Right atrium auricular region (tissue), 2 donors: ENCODE measurements at regions not wholly inside any gene's neighbourhood (a gene's known extent, or its start where the extent isn't known, plus 50 kb on each side); places are given as distances from the start of the nearest gene placed in this dataset.

Experiments used
- DNase-seq: peaks from one replicate; pipeline ENCODE4 v3.0.0-alpha.2; 2019; ENCODE audit warnings: low spot score
- H3K27ac ChIP-seq, 2 donors: fragments of 200-600 bp; sonication (generic); 1 replicate in 1 of 2; 2 replicates in 1 of 2; pipeline ENCODE4 v1.5.1; 2016 to 2019
- H3K27me3 ChIP-seq, 2 donors: fragments of 200-600 bp; sonication (generic); one replicate each; pipeline versions ENCODE4 v1.5.1 to v1.6.0; 2017 to 2019
- H3K36me3 ChIP-seq: fragments of 200-600 bp; sonication (generic); one replicate; pipeline ENCODE4 v1.5.1; 2016
- H3K4me1 ChIP-seq, 2 donors: fragments of 200-600 bp; sonication (generic); one replicate each; pipeline versions ENCODE4 v1.5.1 to v1.6.0; 2017 to 2019
- H3K4me3 ChIP-seq, 2 donors: fragments of 200-600 bp; sonication (generic); 1 replicate in 1 of 2; 2 replicates in 1 of 2; pipeline ENCODE4 v1.5.1; 2017 to 2019; ENCODE audit warnings: mild to moderate bottlenecking in 1 of 2, moderate library complexity in 1 of 2
- H3K9me3 ChIP-seq, 2 donors: fragments of 200-600 bp; sonication (generic); one replicate each; pipeline ENCODE4 v1.5.1; 2019
- TF ChIP-seq, protein P1 (sequence below), 2 donors: fragments of 200-600 bp; sonication (generic); IDR thresholded peaks; one replicate each; pipeline ENCODE4 v1.5.1; 2019; ENCODE audit warnings: antibody characterized with exemption in 2 of 2

DNA sequence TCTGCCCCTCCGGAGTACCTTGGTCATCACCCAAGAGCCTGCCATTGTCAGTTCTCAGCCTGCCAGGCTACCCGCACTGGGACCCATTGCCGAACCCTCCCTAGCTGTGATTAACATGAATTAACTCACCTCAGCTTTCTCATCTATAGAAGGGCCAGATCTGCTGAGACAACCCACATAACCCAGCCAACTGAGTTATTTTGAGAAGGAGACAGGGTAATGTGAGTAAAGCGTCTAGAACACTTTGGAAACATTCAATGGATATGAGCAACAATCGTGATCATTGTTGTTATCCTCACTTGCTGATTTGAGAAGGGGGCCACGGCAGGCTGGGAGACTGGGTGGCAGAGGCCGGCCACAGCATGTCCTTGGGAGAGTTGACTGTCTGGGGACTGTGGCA lies 196.8 kb downstream of the GLI2 start:
- no peak for DNase-seq

DNA sequence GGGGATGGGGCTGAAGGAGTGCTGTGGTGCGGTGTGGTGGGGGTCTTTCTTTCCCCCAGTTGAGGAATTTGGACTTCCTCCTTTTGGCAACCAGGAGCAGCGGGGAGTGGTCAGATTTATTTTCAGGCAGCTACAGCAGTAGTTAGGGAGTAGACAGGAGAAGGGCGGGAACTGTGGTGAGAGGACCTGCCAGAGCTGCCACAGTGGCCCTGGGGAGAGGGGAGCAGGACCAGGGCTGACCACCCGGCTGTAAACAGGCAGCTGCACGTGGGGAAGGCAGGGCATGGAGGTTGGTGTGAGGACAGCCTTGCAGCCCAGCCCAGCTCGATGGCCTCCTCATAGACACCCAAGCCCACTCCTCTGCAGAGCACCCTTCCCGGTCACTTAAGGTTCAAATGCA lies 197.2 kb downstream of the GLI2 start:
- Histone ChIP-seq H3K27ac (peak overlapping the region in 1 of 2 donors; percentile 0), H3K4me3 (no peak overlapping the region), H3K27me3 (no peaks in the 10 kb centered on the region), H3K36me3 (no peaks in the 10 kb centered on the region), H3K9me3 (no peaks in the 10 kb centered on the region), H3K4me1 (peaks cover 0 to 51% of the 10 kb centered on the region in 2 donors)
- DNase-seq = no peak
- TF ChIP-seq, protein P1, sequence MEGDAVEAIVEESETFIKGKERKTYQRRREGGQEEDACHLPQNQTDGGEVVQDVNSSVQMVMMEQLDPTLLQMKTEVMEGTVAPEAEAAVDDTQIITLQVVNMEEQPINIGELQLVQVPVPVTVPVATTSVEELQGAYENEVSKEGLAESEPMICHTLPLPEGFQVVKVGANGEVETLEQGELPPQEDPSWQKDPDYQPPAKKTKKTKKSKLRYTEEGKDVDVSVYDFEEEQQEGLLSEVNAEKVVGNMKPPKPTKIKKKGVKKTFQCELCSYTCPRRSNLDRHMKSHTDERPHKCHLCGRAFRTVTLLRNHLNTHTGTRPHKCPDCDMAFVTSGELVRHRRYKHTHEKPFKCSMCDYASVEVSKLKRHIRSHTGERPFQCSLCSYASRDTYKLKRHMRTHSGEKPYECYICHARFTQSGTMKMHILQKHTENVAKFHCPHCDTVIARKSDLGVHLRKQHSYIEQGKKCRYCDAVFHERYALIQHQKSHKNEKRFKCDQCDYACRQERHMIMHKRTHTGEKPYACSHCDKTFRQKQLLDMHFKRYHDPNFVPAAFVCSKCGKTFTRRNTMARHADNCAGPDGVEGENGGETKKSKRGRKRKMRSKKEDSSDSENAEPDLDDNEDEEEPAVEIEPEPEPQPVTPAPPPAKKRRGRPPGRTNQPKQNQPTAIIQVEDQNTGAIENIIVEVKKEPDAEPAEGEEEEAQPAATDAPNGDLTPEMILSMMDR (IDR thresholded peaks at IDR 0.05) = no peak

More for the DNA sequence above, 196.8 kb downstream of the GLI2 start:
- no peaks in the 10 kb centered on the region for H3K9me3 ChIP-seq
- H3K27me3 ChIP-seq = no peaks in the 10 kb centered on the region
- no peak overlapping the region for H3K4me3 ChIP-seq
- no peaks in the 10 kb centered on the region for H3K36me3 ChIP-seq
- TF ChIP-seq, protein P1 (IDR thresholded peaks at IDR 0.05) = no peak
- H3K4me1 ChIP-seq = peaks cover 0 to 47% of the 10 kb centered on the region in 2 donors
- peak overlapping the region in 1 of 2 donors; percentile 0 for H3K27ac ChIP-seq

DNA sequence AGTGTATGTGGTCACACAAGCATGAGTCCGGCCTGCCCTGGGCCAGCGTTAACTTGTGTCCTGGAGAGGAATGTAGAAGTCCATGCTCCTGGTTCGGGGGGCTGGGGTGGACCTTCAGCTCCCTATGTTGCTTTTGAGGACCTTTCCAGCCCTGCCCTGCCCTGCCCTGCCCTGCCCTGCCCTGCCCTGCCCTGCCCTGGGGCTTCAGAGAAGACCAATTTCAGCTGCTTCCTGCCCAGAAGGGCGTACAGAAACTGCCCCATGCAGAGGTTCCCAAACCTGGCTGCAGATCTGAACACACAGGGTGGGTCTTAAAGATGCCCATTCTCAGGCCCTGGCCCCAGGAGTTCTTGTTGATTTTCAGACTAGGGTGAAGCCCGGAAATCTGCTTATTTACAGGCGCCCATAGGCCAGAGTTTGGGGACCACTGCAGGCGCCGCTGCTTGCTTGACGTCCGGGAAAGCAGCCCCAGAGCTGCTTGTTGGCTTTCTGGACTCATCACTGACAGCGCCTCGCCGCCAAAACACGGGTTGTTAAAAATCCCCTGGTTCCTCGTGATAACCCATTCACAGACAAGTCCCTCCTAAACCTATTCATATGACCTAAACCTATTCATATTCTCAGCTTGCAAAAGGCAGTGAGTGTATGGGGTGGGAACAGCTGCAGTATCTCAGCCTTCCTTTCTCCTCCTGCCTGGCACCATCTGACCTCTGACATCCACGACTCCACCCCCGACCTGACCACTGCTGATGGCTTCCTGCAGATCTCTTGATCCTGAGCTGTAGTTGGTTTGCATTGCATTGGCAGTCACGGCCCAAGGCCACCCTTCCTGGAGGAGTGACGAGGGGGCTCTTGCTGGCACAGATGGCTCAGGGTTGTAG lies 198.3 kb downstream of the GLI2 start:
- DNase-seq = no peak
- no peak overlapping the region for H3K27ac ChIP-seq
- TF ChIP-seq, protein P1 (IDR thresholded peaks at IDR 0.05) = no peak
- no peaks in the 10 kb centered on the region for H3K27me3 ChIP-seq
- no peak overlapping the region for H3K4me3 ChIP-seq
- no peaks in the 10 kb centered on the region for H3K9me3 ChIP-seq
- H3K4me1 ChIP-seq = peaks cover 0 to 61% of the 10 kb centered on the region in 2 donors
- no peaks in the 10 kb centered on the region for H3K36me3 ChIP-seq

DNA sequence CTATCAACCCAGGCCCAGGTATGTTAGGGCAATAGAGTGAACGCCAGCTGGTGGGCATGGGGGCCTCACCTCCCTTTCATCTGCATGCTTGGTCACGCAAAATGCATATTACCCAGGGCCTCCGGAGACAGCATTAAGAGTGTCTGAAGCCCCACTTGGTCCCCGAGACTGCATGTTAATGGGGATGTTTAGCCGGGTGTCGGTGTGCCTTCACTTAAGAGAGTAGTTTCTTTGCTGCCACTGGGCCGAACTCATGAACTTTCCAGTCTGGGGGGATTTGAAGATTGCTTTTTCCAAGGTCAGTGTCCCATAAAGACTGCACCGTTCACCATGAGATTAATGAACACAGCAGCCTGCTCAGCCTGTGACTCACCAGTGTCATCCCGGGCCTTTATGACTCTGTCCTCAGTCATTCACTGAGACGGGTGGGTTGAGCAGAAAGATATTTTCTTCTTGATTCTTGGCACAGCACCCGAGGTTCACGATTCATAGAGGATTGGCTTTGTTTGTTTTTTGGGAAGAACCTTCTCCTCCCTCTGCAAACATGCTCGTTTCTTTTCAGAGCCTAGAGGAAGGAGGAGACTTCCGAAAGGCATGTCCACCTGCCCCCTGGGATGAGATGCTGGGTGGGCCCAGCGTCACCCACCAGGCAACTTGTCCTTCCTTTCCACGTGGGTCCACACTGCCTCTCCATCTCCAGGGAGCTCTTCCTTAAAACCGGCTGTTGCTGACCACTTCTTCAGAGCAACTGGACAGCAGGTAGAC lies 199.1 kb downstream of the GLI2 start:
- no peaks in the 10 kb centered on the region for H3K36me3 ChIP-seq
- H3K9me3 ChIP-seq = no peaks in the 10 kb centered on the region
- no peaks in the 10 kb centered on the region for H3K27me3 ChIP-seq
- H3K27ac ChIP-seq = peak overlapping the region; percentile 41 to 43
- DNase-seq = peak; percentile 83
- no peak overlapping the region for H3K4me3 ChIP-seq
- H3K4me1 ChIP-seq = peaks cover 0 to 69% of the 10 kb centered on the region in 2 donors
- TF ChIP-seq, protein P1 (IDR thresholded peaks at IDR 0.05) = no peak

DNA sequence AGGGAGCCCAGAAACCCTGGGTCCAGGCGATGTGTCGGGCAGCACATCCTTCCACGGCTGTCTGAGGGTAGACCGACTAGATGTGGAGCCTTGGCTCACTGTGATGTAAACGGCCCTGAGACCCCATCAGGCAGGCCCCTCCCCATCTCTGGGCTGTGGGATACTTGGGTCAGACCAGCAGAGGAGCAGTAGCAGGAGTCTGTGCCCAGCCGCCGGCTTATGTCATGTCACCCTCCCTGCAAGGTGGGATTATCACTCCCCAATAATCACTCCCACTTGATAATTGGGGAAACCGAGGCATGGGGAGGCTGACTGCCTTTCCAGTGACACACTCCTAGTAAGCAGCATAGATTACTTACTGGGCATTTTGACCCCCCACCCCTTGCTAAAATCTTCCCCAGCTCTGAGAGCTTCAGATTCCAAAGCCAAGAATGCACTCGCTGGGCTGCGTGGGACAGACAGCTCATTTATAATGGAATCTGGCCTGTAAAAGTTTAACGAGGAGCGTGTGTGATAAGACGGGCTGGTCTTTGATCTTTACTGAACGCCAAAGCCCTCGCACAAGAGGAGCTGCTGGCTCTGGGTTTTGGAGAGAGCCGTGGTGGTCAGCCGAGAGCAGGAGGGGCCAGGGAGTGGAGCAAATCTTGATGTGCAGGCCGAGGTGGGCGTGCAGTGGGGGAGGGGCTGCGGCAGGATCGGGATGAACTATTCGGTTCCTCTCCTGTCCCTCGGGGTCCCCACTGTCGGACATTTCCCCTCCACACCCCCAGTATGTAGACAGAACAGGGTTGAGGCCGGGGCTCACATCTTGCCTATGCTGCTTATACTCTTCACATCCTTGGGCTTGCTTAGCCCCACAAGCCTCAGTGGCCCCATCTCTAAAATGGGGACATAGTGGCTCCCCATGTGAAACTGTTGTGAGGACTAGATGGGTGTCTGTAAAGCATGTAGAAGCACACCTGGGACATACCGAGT lies 200.0 kb downstream of the GLI2 start:
- Histone ChIP-seq H3K36me3 (no peaks in the 10 kb centered on the region), H3K4me1 (peaks cover 0 to 76% of the 10 kb centered on the region in 2 donors), H3K27me3 (no peaks in the 10 kb centered on the region), H3K4me3 (no peak overlapping the region), H3K9me3 (no peaks in the 10 kb centered on the region), H3K27ac (peak overlapping the region; percentile 41 to 43)
- TF ChIP-seq, protein P1 (IDR thresholded peaks at IDR 0.05) = no peak
- no peak for DNase-seq
